ENCODE measurements at regions not wholly inside any gene's neighbourhood (a gene's known extent, or its start where the extent isn't known, plus 50 kb on each side); places are given as distances from the start of the nearest gene placed in this dataset.

DNA sequence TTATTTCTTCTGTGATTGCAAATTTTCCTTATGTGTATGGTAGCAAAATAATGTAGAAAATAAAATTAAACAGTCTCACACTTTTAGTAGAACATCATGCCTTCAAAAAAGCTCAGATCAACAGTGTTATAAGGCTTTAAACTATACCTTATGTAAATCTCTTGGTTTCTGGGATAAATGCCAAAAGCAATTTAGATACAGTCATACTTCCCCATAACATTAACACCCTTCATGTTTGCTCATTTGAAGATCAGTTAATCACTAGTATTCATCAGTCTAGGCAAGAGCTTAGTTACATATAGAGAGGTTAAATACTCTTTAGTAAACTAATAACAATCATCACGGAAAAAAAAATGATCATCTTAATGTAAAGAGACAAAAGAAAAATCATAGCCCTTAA is 421.8 kb upstream of the ANO3 start:
- Histone ChIP-seq H3K36me3 (replicated peaks in 1 of 2) (no peaks in the 10 kb centered on the region), H3K4me1 (replicated peaks in 1 of 2) (no peaks in the 10 kb centered on the region), H3K4me3 (no peak overlapping the region), H3K27ac (no peak overlapping the region), H3K9me3 (replicated peaks in 1 of 3) (no peaks in the 10 kb centered on the region), H3K27me3 (no peaks in the 10 kb centered on the region)
- no peak for TF ChIP-seq POLR2A (IDR thresholded peaks at IDR 0.05)
- TF ChIP-seq, protein P1, sequence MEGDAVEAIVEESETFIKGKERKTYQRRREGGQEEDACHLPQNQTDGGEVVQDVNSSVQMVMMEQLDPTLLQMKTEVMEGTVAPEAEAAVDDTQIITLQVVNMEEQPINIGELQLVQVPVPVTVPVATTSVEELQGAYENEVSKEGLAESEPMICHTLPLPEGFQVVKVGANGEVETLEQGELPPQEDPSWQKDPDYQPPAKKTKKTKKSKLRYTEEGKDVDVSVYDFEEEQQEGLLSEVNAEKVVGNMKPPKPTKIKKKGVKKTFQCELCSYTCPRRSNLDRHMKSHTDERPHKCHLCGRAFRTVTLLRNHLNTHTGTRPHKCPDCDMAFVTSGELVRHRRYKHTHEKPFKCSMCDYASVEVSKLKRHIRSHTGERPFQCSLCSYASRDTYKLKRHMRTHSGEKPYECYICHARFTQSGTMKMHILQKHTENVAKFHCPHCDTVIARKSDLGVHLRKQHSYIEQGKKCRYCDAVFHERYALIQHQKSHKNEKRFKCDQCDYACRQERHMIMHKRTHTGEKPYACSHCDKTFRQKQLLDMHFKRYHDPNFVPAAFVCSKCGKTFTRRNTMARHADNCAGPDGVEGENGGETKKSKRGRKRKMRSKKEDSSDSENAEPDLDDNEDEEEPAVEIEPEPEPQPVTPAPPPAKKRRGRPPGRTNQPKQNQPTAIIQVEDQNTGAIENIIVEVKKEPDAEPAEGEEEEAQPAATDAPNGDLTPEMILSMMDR (IDR thresholded peaks at IDR 0.05): no peak
- DNase-seq: no peak
- 68 to 85% (median 74%) methylated on average over 1 of the region's 1 CpG for WGBS, 4 donors
- intact Hi-C loops (cut with DNase I): no loop called here

DNA sequence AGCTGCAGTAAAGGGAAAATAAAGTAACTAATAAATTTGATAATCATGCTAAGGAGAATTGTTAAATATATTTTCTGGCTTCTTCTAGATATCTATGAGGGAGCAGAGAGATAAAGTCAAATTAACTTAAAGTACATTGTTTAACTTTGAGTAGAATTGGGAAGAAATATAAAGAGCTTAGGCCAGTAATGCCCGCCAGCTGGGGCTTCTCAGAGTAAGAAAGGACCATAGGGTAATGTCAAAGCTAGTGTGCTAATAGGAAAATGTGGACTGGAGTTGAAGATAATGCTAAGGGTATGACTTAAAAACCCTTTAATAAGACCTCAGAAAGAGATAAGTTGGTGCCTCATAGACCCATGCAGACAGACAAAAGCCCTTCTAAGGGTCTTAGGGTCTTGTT is 411.6 kb upstream of the ANO3 start:
- Histone ChIP-seq H3K4me1 (replicated peaks in 1 of 2) (no peaks in the 10 kb centered on the region), H3K27ac (no peak overlapping the region), H3K9me3 (replicated peaks in 1 of 3) (no peaks in the 10 kb centered on the region), H3K36me3 (replicated peaks in 1 of 2) (no peaks in the 10 kb centered on the region), H3K27me3 (no peaks in the 10 kb centered on the region), H3K4me3 (no peak overlapping the region)
- TF ChIP-seq POLR2A (IDR thresholded peaks at IDR 0.05): no peak
- TF ChIP-seq, protein P1 (IDR thresholded peaks at IDR 0.05): no peak
- intact Hi-C loops (cut with DNase I): no loop called here
- 53 to 89% (median 70%) methylated on average over 1 of the region's 1 CpG for WGBS, 4 donors
- no peak for DNase-seq

DNA sequence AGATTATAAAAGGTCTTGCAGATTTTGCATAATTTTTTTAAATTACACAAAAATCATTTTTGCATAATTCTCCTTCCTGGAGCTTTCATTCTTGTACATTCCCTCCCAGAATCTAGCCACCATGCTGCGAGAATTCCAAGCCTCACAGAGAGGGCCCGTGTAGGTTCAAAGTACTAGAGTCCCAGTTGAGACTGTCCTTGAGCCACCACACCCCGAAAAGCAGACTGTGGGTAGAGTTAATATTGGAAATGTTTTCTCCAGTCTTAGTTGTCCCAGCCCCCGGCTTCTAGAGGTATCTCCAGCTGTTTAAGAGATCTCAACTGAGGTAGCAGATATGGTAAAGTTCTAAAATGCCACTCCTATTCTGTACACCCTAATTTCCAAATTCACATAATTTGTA is 407.3 kb upstream of the ANO3 start:
- H3K9me3 ChIP-seq (replicated peaks in 1 of 3): no peaks in the 10 kb centered on the region
- H3K27ac ChIP-seq: no peak overlapping the region
- no peaks in the 10 kb centered on the region for H3K4me1 ChIP-seq (replicated peaks in 1 of 2)
- H3K36me3 ChIP-seq (replicated peaks in 1 of 2): no peaks in the 10 kb centered on the region
- no peaks in the 10 kb centered on the region for H3K27me3 ChIP-seq
- WGBS, 4 donors: 86 to 93% (median 88%) methylated on average over 4 of the region's 4 CpGs
- no peak for DNase-seq
- no peak overlapping the region for H3K4me3 ChIP-seq
- intact Hi-C loops (cut with DNase I): no loop called here
- no peak for TF ChIP-seq POLR2A (IDR thresholded peaks at IDR 0.05)
- TF ChIP-seq, protein P1 (IDR thresholded peaks at IDR 0.05): no peak

DNA sequence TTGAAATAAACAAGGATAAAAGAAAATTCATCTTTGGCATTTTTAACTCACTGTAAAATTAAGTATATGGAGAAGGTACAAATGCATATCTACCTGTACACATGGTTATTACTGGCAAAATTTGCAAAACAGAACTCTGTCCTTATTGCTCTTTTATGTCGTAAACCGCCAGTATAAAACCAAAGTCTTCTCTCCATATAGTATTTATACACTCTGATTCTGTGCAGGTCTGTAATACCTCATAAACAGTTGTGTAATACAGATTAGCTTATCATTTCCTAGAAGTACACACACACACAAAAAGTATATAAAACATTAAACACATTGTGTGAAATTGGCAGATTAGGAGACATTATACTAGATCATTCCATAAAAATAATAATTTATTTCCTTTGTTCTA is 406.6 kb upstream of the ANO3 start:
- Histone ChIP-seq H3K36me3 (replicated peaks in 1 of 2) (no peaks in the 10 kb centered on the region), H3K4me1 (replicated peaks in 1 of 2) (no peaks in the 10 kb centered on the region), H3K27ac (no peak overlapping the region), H3K9me3 (replicated peaks in 1 of 3) (no peaks in the 10 kb centered on the region), H3K27me3 (no peaks in the 10 kb centered on the region), H3K4me3 (no peak overlapping the region)
- TF ChIP-seq POLR2A (IDR thresholded peaks at IDR 0.05): no peak
- TF ChIP-seq, protein P1 (IDR thresholded peaks at IDR 0.05): no peak
- no peak for DNase-seq
- intact Hi-C loops (cut with DNase I): no loop called here
- 89 to 95% (median 93%) methylated on average over 2 of the region's 2 CpGs for WGBS, 4 donors

Measured in adrenal gland (tissue), 9 donors.